ENCODE measurements at regions not wholly inside any gene's neighbourhood (a gene's known extent, or its start where the extent isn't known, plus 50 kb on each side); places are given as distances from the start of the nearest gene placed in this dataset.
"Not testable (repeated sequence)": the region's sequence is repeated elsewhere in the genome, so short reads cannot be mapped to it uniquely, and the experiment has no call there.

GRCh38 chr20:30291686-30292085 lies 965.8 kb upstream of the DEFB115 start:
- not testable (repeated sequence) for TF ChIP-seq CTCF (IDR thresholded peaks at IDR 0.05); POLR2AphosphoS5 (IDR thresholded peaks at IDR 0.05; ENCODE audit: insufficient read depth in 1 of 2, low read depth in 1 of 2)
